Prostate gland (tissue), 2 donors: ENCODE measurements at regions not wholly inside any gene's neighbourhood (a gene's known extent, or its start where the extent isn't known, plus 50 kb on each side); places are given as distances from the start of the nearest gene placed in this dataset.
"Not testable (repeated sequence)": the region's sequence is repeated elsewhere in the genome, so short reads cannot be mapped to it uniquely, and the experiment has no call there.

ENCODE experiments used
- CTCF ChIP-seq, 4 experiments: fragments of 200-600 bp in 2 of 4; fragments of 450-650 bp in 2 of 4; sonication (generic) in 2 of 4; IDR thresholded peaks; 1 replicate in 3 of 4; 2 replicates in 1 of 4; pipeline ENCODE4 v1.5.1; 2016 to 2019; ENCODE audit warnings: antibody characterized with exemption in 4 of 4, mild to moderate bottlenecking in 2 of 4, moderate library complexity in 2 of 4
- POLR2A ChIP-seq: fragments of 450-650 bp; IDR thresholded peaks from one replicate; pipeline ENCODE4 v1.6.1; 2016; ENCODE audit warnings: antibody characterized with exemption, mild to moderate bottlenecking

DNA sequence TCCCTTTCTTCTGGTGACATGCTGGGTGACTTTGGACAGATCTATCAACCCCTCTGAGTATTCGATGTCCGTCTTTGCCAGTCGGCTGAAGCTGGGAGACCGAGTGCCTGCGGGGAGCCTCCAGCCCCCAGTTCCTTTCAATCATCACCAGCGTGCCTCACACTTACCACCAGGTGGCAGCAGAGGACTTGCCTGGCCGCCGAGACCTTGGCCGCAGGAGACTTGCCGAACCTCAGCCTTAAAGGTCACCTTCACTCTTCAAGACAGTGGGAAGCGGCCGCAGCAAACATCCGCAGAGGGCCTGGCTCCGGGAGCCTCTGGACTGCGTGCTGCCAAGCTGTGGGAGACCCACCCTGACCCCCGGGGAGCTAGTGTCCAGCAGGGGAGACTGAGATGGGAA, 3952.2 kb upstream of the TPTE start:
- TF ChIP-seq CTCF (IDR thresholded peaks at IDR 0.05); POLR2A: not testable (repeated sequence)
